ENCODE measurements at regions not wholly inside any gene's neighbourhood (a gene's known extent, or its start where the extent isn't known, plus 50 kb on each side); places are given as distances from the start of the nearest gene placed in this dataset.

DNA sequence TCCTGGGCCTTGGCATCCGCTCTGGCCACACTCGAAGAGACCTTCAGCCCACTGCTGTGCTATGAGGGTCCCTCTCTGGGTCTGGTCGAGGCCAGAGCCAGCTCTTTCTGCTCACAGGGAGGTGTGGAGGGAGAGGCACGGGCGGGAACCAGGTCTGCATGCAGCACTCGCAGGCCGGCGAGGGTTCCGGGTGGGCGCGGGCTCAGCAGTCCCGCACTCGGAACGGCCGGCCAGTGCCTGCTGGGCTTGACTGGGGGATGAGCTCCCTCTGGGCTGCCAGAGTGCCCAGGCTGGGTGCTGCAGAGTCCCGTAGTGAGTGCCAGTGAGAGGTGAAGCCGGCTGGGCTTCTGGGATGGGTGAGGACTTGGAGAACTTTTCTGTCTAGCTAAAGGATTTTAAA, 882.7 kb downstream of the XPNPEP1 start:
- no peaks in the 10 kb centered on the region for H3K4me1 ChIP-seq (ENCODE audit: control insufficient read depth, insufficient read depth, low read length)
- H3K36me3 ChIP-seq (ENCODE audit: control insufficient read depth, insufficient read depth, low read length), result no peaks in the 10 kb centered on the region
- no peaks in the 10 kb centered on the region for H3K9me3 ChIP-seq (ENCODE audit: control insufficient read depth, insufficient read depth, low read length)
- no peak overlapping the region for H3K9ac ChIP-seq (ENCODE audit: low read depth, low read length)
- no peak overlapping the region for H3K4me3 ChIP-seq (ENCODE audit: low read depth, low read length)
- H3K27me3 ChIP-seq (ENCODE audit: control insufficient read depth, insufficient read depth, low read length), result no peaks in the 10 kb centered on the region

DNA sequence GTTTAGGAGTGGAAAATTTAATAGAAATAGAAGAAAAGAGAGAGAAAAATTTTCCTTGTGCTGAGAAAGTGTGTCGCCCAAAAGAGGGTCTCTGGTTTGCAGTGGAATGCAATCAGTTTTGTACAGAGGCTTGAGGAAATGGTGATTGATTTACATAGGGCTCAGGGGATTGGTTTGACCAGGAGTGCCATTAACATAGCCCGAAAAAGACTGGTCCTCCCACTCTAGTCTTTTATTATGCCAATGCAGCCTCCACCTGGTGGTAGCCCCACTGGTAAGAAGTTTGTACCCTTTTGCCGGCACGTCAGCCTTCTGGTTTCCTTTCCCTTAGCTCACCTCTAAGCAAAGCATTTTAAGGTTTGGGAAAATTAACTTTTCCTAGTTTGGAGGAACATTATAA, 885.3 kb downstream of the XPNPEP1 start:
- Histone ChIP-seq H3K27me3 (ENCODE audit: control insufficient read depth, insufficient read depth, low read length) (no peaks in the 10 kb centered on the region), H3K9ac (ENCODE audit: low read depth, low read length) (no peak overlapping the region), H3K4me3 (ENCODE audit: low read depth, low read length) (no peak overlapping the region), H3K4me1 (ENCODE audit: control insufficient read depth, insufficient read depth, low read length) (no peaks in the 10 kb centered on the region), H3K36me3 (ENCODE audit: control insufficient read depth, insufficient read depth, low read length) (no peaks in the 10 kb centered on the region), H3K9me3 (ENCODE audit: control insufficient read depth, insufficient read depth, low read length) (no peaks in the 10 kb centered on the region)

DNA sequence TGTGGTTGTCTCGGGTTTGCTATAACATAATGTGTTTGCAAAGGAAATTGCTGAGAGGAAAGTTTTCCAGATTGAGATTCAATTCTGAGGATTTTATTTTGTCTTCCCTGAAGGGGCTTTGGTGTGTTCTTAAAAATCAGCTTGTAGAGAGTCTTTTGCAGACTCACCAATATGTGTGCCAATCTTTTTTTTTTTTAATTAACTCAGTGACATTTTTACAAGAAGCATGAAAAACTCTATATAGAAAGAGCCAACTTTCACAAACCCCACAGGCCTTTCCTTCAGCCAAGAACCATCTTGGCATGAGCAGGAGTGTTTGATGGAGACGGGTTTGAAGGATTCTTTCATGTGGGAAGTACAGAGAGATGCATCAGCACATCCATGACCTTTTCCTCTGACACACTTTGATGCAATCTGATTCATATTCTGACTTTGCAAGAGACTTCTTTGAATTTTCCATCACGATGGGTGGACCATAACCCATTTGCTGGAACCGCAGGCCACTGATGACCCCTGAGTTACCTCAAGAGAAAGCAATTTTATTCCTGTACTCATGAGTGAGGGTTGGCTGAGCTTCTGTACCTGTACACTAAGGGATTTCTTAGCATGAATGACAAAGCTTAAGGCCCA, 892.6 kb downstream of the XPNPEP1 start:
- Histone ChIP-seq H3K4me1 (ENCODE audit: control insufficient read depth, insufficient read depth, low read length) (no peaks in the 10 kb centered on the region), H3K9me3 (ENCODE audit: control insufficient read depth, insufficient read depth, low read length) (no peaks in the 10 kb centered on the region), H3K4me3 (ENCODE audit: low read depth, low read length) (no peak overlapping the region), H3K9ac (ENCODE audit: low read depth, low read length) (no peak overlapping the region), H3K36me3 (ENCODE audit: control insufficient read depth, insufficient read depth, low read length) (no peaks in the 10 kb centered on the region), H3K27me3 (ENCODE audit: control insufficient read depth, insufficient read depth, low read length) (no peaks in the 10 kb centered on the region)

DNA sequence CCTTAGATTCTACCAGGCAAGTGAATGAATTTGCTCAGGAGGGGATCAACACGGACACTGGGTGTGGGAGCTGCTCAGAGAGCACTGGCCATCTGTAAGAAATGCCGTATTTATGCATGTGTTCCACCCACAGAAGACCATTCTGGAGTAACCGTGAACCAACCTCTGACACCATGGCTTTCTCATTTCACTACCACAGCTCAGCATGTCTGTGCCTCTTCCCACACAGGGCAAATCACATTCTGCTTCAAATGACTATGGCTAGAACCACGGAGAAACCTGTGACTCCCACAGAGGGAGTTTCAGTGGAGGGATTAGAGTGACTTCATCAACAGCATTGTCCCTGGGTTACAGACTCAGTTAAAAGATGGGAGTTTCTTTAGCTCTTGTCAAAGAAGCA, 893.4 kb downstream of the XPNPEP1 start:
- Histone ChIP-seq H3K36me3 (ENCODE audit: control insufficient read depth, insufficient read depth, low read length) (no peaks in the 10 kb centered on the region), H3K4me1 (ENCODE audit: control insufficient read depth, insufficient read depth, low read length) (no peaks in the 10 kb centered on the region), H3K9me3 (ENCODE audit: control insufficient read depth, insufficient read depth, low read length) (no peaks in the 10 kb centered on the region), H3K4me3 (ENCODE audit: low read depth, low read length) (no peak overlapping the region), H3K27me3 (ENCODE audit: control insufficient read depth, insufficient read depth, low read length) (no peaks in the 10 kb centered on the region), H3K9ac (ENCODE audit: low read depth, low read length) (no peak overlapping the region)

DNA sequence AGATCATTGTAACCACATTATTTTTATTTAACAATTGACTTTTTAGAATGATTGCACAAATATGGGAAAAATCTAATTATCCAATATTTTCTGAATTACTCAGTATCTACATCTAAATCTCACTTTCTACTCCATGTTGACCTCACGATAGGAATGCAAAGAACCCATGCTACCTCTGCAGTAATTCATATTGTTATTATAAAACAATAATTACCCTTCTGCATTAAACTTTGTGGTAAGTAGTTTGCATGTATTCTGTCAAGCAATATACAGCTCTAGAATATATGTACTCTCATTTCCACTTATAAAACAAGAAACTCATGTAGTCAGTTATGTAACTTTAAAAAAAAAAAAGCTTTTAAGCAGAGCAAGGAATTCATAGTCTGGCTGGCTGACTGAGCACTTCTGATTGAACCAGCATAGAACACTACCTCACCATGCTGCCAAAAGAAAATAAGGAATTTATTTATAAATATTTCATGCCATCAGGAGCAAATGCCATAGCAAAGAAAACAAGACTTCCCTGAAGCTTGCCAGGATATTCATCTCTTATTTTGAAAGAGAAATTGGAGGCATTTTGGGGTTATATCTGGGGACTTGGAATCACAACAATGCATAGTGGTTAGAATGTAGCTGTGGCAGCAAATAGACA, 895.7 kb downstream of the XPNPEP1 start:
- Histone ChIP-seq H3K9ac (ENCODE audit: low read depth, low read length) (no peak overlapping the region), H3K27me3 (ENCODE audit: control insufficient read depth, insufficient read depth, low read length) (no peaks in the 10 kb centered on the region), H3K9me3 (ENCODE audit: control insufficient read depth, insufficient read depth, low read length) (no peaks in the 10 kb centered on the region)

DNA sequence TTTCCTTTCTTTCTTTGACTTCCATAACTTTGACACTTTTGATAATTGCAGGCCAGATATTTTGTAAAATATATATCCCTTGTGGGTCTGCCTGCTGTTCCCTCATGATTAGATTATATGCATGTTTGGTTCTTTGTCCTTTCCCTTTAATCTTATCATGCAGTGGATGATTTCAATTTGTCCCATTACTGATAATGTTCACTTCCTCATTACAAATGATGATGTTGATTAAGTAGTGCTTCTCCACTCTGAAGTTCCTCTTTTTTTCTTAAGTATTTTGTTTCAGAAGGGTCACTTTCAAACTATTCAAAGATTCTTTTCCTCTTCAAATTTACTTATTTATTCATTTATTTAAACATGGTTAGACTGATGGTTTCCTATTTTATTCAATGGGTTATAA, 898.1 kb downstream of the XPNPEP1 start:
- Histone ChIP-seq H3K36me3 (ENCODE audit: control insufficient read depth, insufficient read depth, low read length) (no peaks in the 10 kb centered on the region), H3K9ac (ENCODE audit: low read depth, low read length) (no peak overlapping the region), H3K4me3 (ENCODE audit: low read depth, low read length) (no peak overlapping the region), H3K4me1 (ENCODE audit: control insufficient read depth, insufficient read depth, low read length) (no peaks in the 10 kb centered on the region), H3K27me3 (ENCODE audit: control insufficient read depth, insufficient read depth, low read length) (no peaks in the 10 kb centered on the region), H3K9me3 (ENCODE audit: control insufficient read depth, insufficient read depth, low read length) (no peaks in the 10 kb centered on the region)

More for the DNA sequence above, 895.7 kb downstream of the XPNPEP1 start:
- Histone ChIP-seq H3K4me1 (ENCODE audit: control insufficient read depth, insufficient read depth, low read length) (no peaks in the 10 kb centered on the region), H3K36me3 (ENCODE audit: control insufficient read depth, insufficient read depth, low read length) (no peaks in the 10 kb centered on the region), H3K4me3 (ENCODE audit: low read depth, low read length) (no peak overlapping the region)

DNA sequence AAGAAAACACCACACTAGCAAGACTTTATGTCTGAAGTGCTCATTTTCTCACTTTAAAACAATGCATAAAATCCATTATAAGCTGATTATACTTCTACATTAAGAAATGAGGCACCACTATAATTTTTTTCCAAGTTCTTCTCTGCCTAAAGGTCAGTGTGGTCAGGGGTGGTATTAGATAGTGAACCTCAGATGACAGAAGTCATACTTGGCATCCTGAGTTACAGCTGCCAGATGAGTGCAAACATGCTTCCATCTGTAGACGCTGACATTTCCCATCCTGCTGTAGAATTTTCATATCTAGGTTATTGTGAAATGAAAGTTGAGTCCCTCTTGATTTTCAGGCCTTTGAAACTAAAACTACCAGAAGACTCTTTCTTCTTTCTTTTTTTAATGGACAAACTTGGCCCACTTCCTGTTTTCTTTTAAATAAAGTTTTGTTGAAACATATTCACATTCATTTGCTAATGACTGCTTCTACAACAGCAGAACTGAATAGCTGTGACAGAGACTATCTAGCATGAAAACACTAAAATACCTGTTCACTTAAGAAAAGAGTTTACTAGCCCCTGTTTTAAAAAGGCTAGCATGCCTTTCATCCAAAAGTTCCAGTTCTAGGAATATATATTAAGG, 900.8 kb downstream of the XPNPEP1 start:
- H3K27me3 ChIP-seq (ENCODE audit: control insufficient read depth, insufficient read depth, low read length), result no peaks in the 10 kb centered on the region
- H3K9ac ChIP-seq (ENCODE audit: low read depth, low read length), result no peak overlapping the region
- H3K36me3 ChIP-seq (ENCODE audit: control insufficient read depth, insufficient read depth, low read length), result no peaks in the 10 kb centered on the region
- no peaks in the 10 kb centered on the region for H3K9me3 ChIP-seq (ENCODE audit: control insufficient read depth, insufficient read depth, low read length)
- no peak overlapping the region for H3K4me3 ChIP-seq (ENCODE audit: low read depth, low read length)
- H3K4me1 ChIP-seq (ENCODE audit: control insufficient read depth, insufficient read depth, low read length), result no peaks in the 10 kb centered on the region

DNA sequence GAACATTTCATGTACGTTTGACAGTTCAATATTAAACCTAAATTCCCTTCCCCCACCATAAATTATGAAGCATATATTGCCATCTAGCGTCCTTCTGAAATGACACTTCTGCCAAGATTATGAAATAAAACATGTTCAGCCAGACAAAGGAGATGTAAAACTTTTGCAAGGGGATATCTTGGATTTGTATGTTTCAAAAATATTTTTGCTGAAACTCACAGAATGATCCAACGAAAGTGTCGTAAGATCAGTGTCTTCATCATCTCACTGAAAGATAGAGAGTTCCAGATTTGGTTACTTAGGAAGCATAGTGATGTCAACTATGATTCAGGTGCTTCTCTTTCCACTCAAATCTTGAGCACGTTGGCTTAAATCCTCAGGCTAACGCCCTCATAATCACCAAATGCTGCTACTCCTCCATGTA, 904.3 kb downstream of the XPNPEP1 start:
- no peak overlapping the region for H3K4me3 ChIP-seq (ENCODE audit: low read depth, low read length)
- no peaks in the 10 kb centered on the region for H3K36me3 ChIP-seq (ENCODE audit: control insufficient read depth, insufficient read depth, low read length)
- H3K9me3 ChIP-seq (ENCODE audit: control insufficient read depth, insufficient read depth, low read length), result no peaks in the 10 kb centered on the region
- no peaks in the 10 kb centered on the region for H3K4me1 ChIP-seq (ENCODE audit: control insufficient read depth, insufficient read depth, low read length)
- no peaks in the 10 kb centered on the region for H3K27me3 ChIP-seq (ENCODE audit: control insufficient read depth, insufficient read depth, low read length)
- no peak overlapping the region for H3K9ac ChIP-seq (ENCODE audit: low read depth, low read length)

DNA sequence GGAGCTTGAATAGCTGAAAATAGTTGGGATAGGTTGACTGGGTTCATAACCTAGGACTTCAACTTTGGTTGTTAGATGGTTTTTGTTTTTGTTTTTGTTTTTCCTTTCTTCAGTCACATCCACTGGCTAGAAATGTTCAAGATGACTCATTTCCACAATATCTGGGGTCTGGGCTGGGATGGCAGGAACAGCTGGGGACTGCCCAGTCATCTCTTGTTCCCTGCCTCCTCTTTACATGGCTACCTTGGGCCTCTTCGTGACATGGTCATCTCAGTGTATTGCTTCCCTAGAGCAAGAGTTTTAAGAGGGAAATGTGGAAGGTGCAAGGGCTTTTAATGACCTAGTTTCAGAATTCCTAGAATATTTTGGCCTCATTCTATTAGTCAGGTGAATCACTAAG, 915.8 kb downstream of the XPNPEP1 start:
- Histone ChIP-seq H3K9me3 (ENCODE audit: control insufficient read depth, insufficient read depth, low read length) (no peaks in the 10 kb centered on the region), H3K36me3 (ENCODE audit: control insufficient read depth, insufficient read depth, low read length) (no peaks in the 10 kb centered on the region), H3K4me1 (ENCODE audit: control insufficient read depth, insufficient read depth, low read length) (no peaks in the 10 kb centered on the region), H3K4me3 (ENCODE audit: low read depth, low read length) (no peak overlapping the region), H3K27me3 (ENCODE audit: control insufficient read depth, insufficient read depth, low read length) (no peaks in the 10 kb centered on the region), H3K9ac (ENCODE audit: low read depth, low read length) (no peak overlapping the region)

DNA sequence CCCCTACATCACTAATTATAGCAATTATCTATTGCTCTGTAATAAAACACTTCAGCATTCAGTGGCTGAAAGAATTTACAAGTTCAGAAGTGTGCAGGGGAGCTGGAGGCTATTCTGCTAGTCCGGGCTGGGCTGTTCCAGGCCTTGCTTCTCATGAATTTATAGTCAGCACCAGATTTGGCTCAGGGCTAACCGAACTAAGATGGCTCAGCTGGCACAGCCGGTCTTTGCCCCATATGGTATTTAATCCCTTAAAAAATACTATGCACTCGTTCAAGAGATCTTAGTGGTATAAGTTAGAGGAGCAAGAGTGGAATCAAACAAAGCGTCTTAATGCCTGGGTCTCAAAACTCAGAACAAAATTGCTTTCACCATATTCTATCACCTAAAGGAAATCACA, 932.9 kb downstream of the XPNPEP1 start:
- no peaks in the 10 kb centered on the region for H3K4me1 ChIP-seq (ENCODE audit: control insufficient read depth, insufficient read depth, low read length)
- H3K9me3 ChIP-seq (ENCODE audit: control insufficient read depth, insufficient read depth, low read length), result no peaks in the 10 kb centered on the region
- H3K9ac ChIP-seq (ENCODE audit: low read depth, low read length), result no peak overlapping the region
- H3K27me3 ChIP-seq (ENCODE audit: control insufficient read depth, insufficient read depth, low read length), result no peaks in the 10 kb centered on the region
- H3K36me3 ChIP-seq (ENCODE audit: control insufficient read depth, insufficient read depth, low read length), result no peaks in the 10 kb centered on the region
- no peak overlapping the region for H3K4me3 ChIP-seq (ENCODE audit: low read depth, low read length)

DNA sequence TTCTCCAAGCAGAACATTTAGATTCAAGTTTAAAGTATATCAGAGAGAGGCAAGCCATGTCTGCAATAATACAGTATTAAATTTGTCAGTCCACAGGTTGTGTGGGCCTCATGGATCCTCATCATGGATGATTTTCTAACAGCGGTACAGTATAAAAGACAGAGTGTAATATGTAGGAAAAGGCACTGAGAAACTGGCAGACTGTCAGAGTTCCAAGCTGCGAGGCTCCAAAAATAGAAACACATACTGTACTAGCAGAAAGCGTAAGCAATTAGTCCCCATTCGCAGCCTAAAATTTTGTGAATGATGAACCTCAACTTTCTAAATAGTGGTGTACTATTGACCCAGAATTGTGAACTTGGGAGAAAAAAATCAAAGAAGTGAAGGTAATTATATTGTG, 933.3 kb downstream of the XPNPEP1 start:
- Histone ChIP-seq H3K4me1 (ENCODE audit: control insufficient read depth, insufficient read depth, low read length) (no peaks in the 10 kb centered on the region), H3K9ac (ENCODE audit: low read depth, low read length) (no peak overlapping the region), H3K4me3 (ENCODE audit: low read depth, low read length) (no peak overlapping the region), H3K9me3 (ENCODE audit: control insufficient read depth, insufficient read depth, low read length) (no peaks in the 10 kb centered on the region), H3K36me3 (ENCODE audit: control insufficient read depth, insufficient read depth, low read length) (no peaks in the 10 kb centered on the region), H3K27me3 (ENCODE audit: control insufficient read depth, insufficient read depth, low read length) (no peaks in the 10 kb centered on the region)

DNA sequence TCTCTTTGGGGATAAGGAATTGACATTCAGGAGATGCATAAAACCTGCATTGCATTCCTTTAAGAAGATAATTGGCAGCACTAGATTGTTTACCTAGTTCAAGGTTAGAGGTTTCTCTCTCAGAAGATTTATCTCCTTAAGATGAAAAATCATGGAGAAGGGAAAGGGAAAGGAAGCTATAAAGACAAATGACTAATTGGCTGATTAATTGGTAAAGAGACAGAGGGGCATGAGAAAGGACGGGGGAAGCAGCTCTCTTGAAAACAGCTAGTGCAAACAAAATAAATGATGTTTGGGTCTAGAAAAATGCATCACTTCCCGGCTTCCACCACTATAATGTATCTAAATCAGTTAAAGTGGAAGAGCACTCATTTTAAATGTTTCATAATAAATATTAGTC, 941.2 kb downstream of the XPNPEP1 start:
- H3K9ac ChIP-seq (ENCODE audit: low read depth, low read length), result no peak overlapping the region
- no peaks in the 10 kb centered on the region for H3K27me3 ChIP-seq (ENCODE audit: control insufficient read depth, insufficient read depth, low read length)
- no peaks in the 10 kb centered on the region for H3K9me3 ChIP-seq (ENCODE audit: control insufficient read depth, insufficient read depth, low read length)

More for the DNA sequence above, 941.2 kb downstream of the XPNPEP1 start:
- Histone ChIP-seq H3K4me1 (ENCODE audit: control insufficient read depth, insufficient read depth, low read length) (no peaks in the 10 kb centered on the region), H3K36me3 (ENCODE audit: control insufficient read depth, insufficient read depth, low read length) (no peaks in the 10 kb centered on the region), H3K4me3 (ENCODE audit: low read depth, low read length) (no peak overlapping the region)

Data from iPS-15b (cell line).